Endothelial cell of umbilical vein (primary cell): ENCODE measurements at regions not wholly inside any gene's neighbourhood (a gene's known extent, or its start where the extent isn't known, plus 50 kb on each side); places are given as distances from the start of the nearest gene placed in this dataset.

Experiments used
- EZH2 ChIP-seq: IDR thresholded peaks from 2 replicates; pipeline ENCODE4 v1.6.1; 2012; ENCODE audit warnings: borderline replicate concordance, low read depth, mild to moderate bottlenecking, moderate library complexity, low read length, inconsistent platforms; ENCODE audit not compliant: severe bottlenecking
- MYC ChIP-seq: IDR thresholded peaks from one replicate; pipeline ENCODE4 v1.6.1; 2011; ENCODE audit warnings: mild to moderate bottlenecking, low read depth, low read length
- POLR2AphosphoS5 ChIP-seq: IDR thresholded peaks from 2 replicates; pipeline ENCODE4 v1.6.1; 2012; ENCODE audit warnings: low read depth, mild to moderate bottlenecking, control low read depth, low read length, moderate library complexity; ENCODE audit not compliant: insufficient read depth
- TF ChIP-seq, protein P1 (sequence below), 2 donors: IDR thresholded peaks; 1 replicate in 1 of 2; 2 replicates in 1 of 2; pipeline ENCODE4 v1.5.1; 2011; ENCODE audit warnings: low read length in 2 of 2, mild to moderate bottlenecking in 2 of 2, moderate library complexity in 2 of 2, control low read depth in 1 of 2, inconsistent platforms in 1 of 2, low read depth in 1 of 2; ENCODE audit not compliant: insufficient read depth in 1 of 2; ENCODE audit errors: extremely low read depth in 1 of 2
- TF ChIP-seq, protein P2 (sequence below): IDR thresholded peaks from 2 replicates; pipeline ENCODE4 v1.6.1; 2011; ENCODE audit not compliant: insufficient read depth, insufficient read length

DNA sequence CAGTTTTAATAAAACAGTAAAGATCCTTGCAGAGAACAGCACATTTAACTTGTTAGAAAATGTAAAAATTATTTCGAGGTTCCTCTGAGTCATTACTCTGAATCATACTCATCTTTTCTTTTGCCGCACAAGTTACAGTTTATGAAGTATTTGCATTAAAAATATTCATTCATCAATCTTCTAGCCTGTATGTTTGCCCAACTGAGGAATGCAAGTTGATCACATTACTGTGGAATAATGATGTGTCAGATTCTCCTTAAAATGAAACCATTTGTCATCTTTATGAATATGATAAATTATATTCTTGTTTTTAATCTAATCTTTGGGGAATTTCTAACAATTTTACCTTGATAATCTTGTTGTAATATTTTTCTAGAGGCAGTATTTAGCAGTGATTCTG is 340.4 kb upstream of the OPRM1 start:
- TF ChIP-seq, protein P1, sequence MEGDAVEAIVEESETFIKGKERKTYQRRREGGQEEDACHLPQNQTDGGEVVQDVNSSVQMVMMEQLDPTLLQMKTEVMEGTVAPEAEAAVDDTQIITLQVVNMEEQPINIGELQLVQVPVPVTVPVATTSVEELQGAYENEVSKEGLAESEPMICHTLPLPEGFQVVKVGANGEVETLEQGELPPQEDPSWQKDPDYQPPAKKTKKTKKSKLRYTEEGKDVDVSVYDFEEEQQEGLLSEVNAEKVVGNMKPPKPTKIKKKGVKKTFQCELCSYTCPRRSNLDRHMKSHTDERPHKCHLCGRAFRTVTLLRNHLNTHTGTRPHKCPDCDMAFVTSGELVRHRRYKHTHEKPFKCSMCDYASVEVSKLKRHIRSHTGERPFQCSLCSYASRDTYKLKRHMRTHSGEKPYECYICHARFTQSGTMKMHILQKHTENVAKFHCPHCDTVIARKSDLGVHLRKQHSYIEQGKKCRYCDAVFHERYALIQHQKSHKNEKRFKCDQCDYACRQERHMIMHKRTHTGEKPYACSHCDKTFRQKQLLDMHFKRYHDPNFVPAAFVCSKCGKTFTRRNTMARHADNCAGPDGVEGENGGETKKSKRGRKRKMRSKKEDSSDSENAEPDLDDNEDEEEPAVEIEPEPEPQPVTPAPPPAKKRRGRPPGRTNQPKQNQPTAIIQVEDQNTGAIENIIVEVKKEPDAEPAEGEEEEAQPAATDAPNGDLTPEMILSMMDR (IDR thresholded peaks at IDR 0.05; ENCODE audit: extremely low read depth in 1 of 2, insufficient read depth in 1 of 2, low read depth in 1 of 2, low read length in 2 of 2): no peak
- TF ChIP-seq POLR2AphosphoS5 (no peak), EZH2 (no peak), MYC (no peak)
- TF ChIP-seq, protein P2, sequence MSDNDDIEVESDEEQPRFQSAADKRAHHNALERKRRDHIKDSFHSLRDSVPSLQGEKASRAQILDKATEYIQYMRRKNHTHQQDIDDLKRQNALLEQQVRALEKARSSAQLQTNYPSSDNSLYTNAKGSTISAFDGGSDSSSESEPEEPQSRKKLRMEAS: no peak
